PFSK-1 (cell line): ENCODE measurements at regions not wholly inside any gene's neighbourhood (a gene's known extent, or its start where the extent isn't known, plus 50 kb on each side); places are given as distances from the start of the nearest gene placed in this dataset.

Experiments
- FOXP2 ChIP-seq: optimal IDR thresholded peaks from 2 replicates; pipeline ENCODE3; 2011; ENCODE audit warnings: borderline replicate concordance, control low read depth, inconsistent platforms; ENCODE audit not compliant: insufficient read depth; ENCODE audit errors: extremely low read length, extremely low read depth
- POLR2AphosphoS5 ChIP-seq: IDR thresholded peaks from 2 replicates; pipeline ENCODE4 v1.6.1; 2012; ENCODE audit warnings: low read depth, mild to moderate bottlenecking, control low read depth, low read length, moderate library complexity
- REST ChIP-seq, 2 experiments: IDR thresholded peaks; 2 replicates each; pipeline versions ENCODE4 v1.6.1 to v1.8.0; 2011 to 2012; ENCODE audit warnings: low read depth in 2 of 2, low read length in 2 of 2, control low read depth in 1 of 2, inconsistent platforms in 1 of 2, mild to moderate bottlenecking in 1 of 2, moderate library complexity in 1 of 2; ENCODE audit not compliant: insufficient read depth in 1 of 2
- SIN3A ChIP-seq: IDR thresholded peaks from 2 replicates; pipeline ENCODE4 v1.6.1; 2012; ENCODE audit warnings: mild to moderate bottlenecking, low read length, moderate library complexity, borderline replicate concordance; ENCODE audit not compliant: insufficient read depth
- TAF1 ChIP-seq: IDR thresholded peaks from 2 replicates; pipeline ENCODE4 v1.6.1; 2012; ENCODE audit warnings: low read length, control low read depth, borderline replicate concordance; ENCODE audit not compliant: insufficient read depth

- no peak for TF ChIP-seq POLR2AphosphoS5
- TF ChIP-seq REST (IDR thresholded peaks at IDR 0.05; ENCODE audit: insufficient read depth in 1 of 2, low read depth in 2 of 2, low read length in 2 of 2) = no peak
- no peak for TF ChIP-seq FOXP2
- TF ChIP-seq SIN3A = no peak
- TF ChIP-seq TAF1 = no peak
Observed at GRCh38 chr1:244106837-244107493, 55.9 kb downstream of the ZBTB18 start.

- no peak for TF ChIP-seq FOXP2
- no peak for TF ChIP-seq POLR2AphosphoS5
- no peak for TF ChIP-seq TAF1
- TF ChIP-seq SIN3A = no peak
- no peak for TF ChIP-seq REST (IDR thresholded peaks at IDR 0.05; ENCODE audit: insufficient read depth in 1 of 2, low read depth in 2 of 2, low read length in 2 of 2)
Observed at GRCh38 chr1:244111027-244111426, 59.9 kb downstream of the ZBTB18 start.

DNA sequence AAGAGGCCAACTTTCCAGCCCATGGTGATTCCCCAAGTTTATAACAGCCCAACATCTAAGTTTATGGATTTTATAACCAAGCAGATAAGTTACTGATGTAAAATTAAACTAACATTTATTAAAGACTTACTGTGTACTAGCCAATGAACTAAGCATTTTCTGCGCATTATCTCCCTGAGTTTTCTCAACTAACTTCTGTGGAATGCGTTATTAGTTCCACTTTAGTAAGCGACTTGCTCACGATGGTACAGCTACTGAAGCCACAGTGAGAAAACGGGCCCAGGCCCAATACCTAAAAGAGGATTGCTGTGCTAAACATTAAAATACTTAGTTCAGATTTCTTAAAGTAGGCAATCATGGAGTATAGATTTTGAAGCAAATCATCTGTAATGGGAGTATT is 61.0 kb downstream of the ZBTB18 start:
- TF ChIP-seq POLR2AphosphoS5 (no peak), FOXP2 (no peak), SIN3A (no peak), REST (IDR thresholded peaks at IDR 0.05; ENCODE audit: insufficient read depth in 1 of 2, low read depth in 2 of 2, low read length in 2 of 2) (no peak), TAF1 (no peak)

GRCh38 chr1:244112636-244113035 is 61.6 kb downstream of the ZBTB18 start:
- TF ChIP-seq TAF1 (no peak), SIN3A (no peak), FOXP2 (no peak), REST (IDR thresholded peaks at IDR 0.05; ENCODE audit: insufficient read depth in 1 of 2, low read depth in 2 of 2, low read length in 2 of 2) (no peak), POLR2AphosphoS5 (no peak)
